Breast epithelium (tissue), 4 donors: ENCODE measurements at regions not wholly inside any gene's neighbourhood (a gene's known extent, or its start where the extent isn't known, plus 50 kb on each side); places are given as distances from the start of the nearest gene placed in this dataset.

Source experiments
- DNase-seq, 2 donors: peaks; one replicate each; pipeline ENCODE4 v3.0.0-alpha.2; 2019; ENCODE audit warnings: low spot score in 2 of 2
- H3K27ac ChIP-seq, 2 donors: fragments of 200-600 bp; sonication (generic) in 1 of 2; one replicate each; pipeline ENCODE4 v1.5.1; 2016 to 2019; ENCODE audit warnings: mild to moderate bottlenecking in 1 of 2
- H3K27me3 ChIP-seq, 2 donors: fragments of 200-600 bp; sonication (generic) in 1 of 2; one replicate each; pipeline versions ENCODE4 v1.5.1 to v1.6.0; 2017 to 2019; ENCODE audit warnings: control low read depth in 1 of 2, mild to moderate bottlenecking in 1 of 2
- H3K36me3 ChIP-seq: fragments of 200-600 bp; one replicate; pipeline ENCODE4 v1.5.1; 2019
- H3K4me1 ChIP-seq, 2 donors: fragments of 200-600 bp; sonication (generic); one replicate each; pipeline ENCODE4 v1.5.1; 2016 to 2019; ENCODE audit warnings: control low read depth in 1 of 2
- H3K4me3 ChIP-seq, 3 donors: fragments of 200-600 bp; sonication (generic); 1 replicate in 2 of 3; 2 replicates in 1 of 3; pipeline ENCODE4 v1.5.1; 2016 to 2019; ENCODE audit warnings: mild to moderate bottlenecking in 3 of 3, moderate library complexity in 2 of 3
- H3K9me3 ChIP-seq, 2 donors: fragments of 200-600 bp; sonication (generic) in 1 of 2; one replicate each; pipeline ENCODE4 v1.5.1; 2016 to 2019; ENCODE audit warnings: control low read depth in 1 of 2
- POLR2A ChIP-seq: fragments of 450-650 bp; IDR thresholded peaks from one replicate; pipeline ENCODE4 v1.6.1; 2016; ENCODE audit warnings: antibody characterized with exemption, mild to moderate bottlenecking, moderate library complexity
- POLR2AphosphoS5 ChIP-seq, 3 donors: sonication (generic); formaldehyde crosslinking; IDR thresholded peaks; one replicate each; pipeline ENCODE4 v1.6.1; 2017; ENCODE audit warnings: antibody characterized with exemption in 3 of 3
- intact Hi-C: fragments of 100-400 bp; cut with DNase I; formaldehyde crosslinking; loops from one replicate; pipeline ENCODE4 v1.15.1; 2023; ENCODE audit warnings: low total_unique reads
- TF ChIP-seq, protein P1 (sequence below), 3 donors: fragments of 450-650 bp; IDR thresholded peaks; one replicate each; pipeline ENCODE4 v1.5.1; 2016 to 2017; ENCODE audit warnings: antibody characterized with exemption in 3 of 3, mild to moderate bottlenecking in 3 of 3, moderate library complexity in 3 of 3

DNA sequence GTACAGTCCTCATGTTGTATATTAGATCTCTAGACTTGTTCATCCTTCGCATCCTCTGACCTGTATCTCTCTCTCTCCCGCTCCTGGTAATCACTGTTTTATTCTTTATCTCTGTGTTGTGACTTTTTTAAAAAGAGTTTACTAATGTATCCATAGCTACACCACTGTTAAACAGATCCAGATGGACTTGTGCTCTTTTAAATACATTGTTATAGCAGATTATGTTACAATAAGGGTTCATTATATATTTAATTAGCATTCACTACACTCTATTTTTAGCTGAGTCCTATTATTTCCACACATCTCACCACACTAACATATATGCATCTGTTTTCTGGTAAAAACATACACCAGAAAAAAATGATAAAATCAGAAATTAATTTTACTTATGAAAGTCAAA lies 90.5 kb downstream of the RBM43 start:
- no peak for DNase-seq
- intact Hi-C loops = no loop called here
- no peaks in the 10 kb centered on the region for H3K9me3 ChIP-seq
- H3K4me1 ChIP-seq = no peaks in the 10 kb centered on the region
- H3K27ac ChIP-seq = no peak overlapping the region
- no peak overlapping the region for H3K4me3 ChIP-seq
- no peak for TF ChIP-seq POLR2A
- H3K27me3 ChIP-seq = no peaks in the 10 kb centered on the region
- H3K36me3 ChIP-seq = no peaks in the 10 kb centered on the region

DNA sequence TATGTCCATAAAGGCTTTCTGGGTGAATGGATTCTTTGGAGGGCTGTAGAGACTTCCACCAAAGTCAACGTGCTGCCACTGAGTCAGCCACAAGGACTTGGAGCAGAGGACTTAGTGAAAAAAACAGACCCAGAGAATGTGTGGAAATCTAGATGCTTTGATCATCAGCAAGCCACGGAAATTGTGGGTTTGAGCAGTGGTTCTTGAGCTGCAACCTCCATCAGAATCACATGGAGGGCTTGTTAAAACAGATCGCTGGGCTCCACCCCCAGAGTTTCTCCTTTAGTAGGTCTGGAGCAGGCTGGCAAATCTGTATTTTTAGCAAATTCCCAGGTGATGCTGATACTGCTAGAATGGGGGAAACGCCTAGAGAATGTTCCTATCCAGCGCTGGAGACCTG lies 95.3 kb downstream of the RBM43 start:
- no peak for DNase-seq
- TF ChIP-seq POLR2A = no peak
- TF ChIP-seq, protein P1, sequence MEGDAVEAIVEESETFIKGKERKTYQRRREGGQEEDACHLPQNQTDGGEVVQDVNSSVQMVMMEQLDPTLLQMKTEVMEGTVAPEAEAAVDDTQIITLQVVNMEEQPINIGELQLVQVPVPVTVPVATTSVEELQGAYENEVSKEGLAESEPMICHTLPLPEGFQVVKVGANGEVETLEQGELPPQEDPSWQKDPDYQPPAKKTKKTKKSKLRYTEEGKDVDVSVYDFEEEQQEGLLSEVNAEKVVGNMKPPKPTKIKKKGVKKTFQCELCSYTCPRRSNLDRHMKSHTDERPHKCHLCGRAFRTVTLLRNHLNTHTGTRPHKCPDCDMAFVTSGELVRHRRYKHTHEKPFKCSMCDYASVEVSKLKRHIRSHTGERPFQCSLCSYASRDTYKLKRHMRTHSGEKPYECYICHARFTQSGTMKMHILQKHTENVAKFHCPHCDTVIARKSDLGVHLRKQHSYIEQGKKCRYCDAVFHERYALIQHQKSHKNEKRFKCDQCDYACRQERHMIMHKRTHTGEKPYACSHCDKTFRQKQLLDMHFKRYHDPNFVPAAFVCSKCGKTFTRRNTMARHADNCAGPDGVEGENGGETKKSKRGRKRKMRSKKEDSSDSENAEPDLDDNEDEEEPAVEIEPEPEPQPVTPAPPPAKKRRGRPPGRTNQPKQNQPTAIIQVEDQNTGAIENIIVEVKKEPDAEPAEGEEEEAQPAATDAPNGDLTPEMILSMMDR (IDR thresholded peaks at IDR 0.05) = no peak
- TF ChIP-seq POLR2AphosphoS5 (IDR thresholded peaks at IDR 0.05) = no peak
- Histone ChIP-seq H3K27ac (no peak overlapping the region), H3K4me3 (no peak overlapping the region), H3K4me1 (no peaks in the 10 kb centered on the region), H3K9me3 (no peaks in the 10 kb centered on the region), H3K27me3 (no peaks in the 10 kb centered on the region), H3K36me3 (no peaks in the 10 kb centered on the region)
- intact Hi-C loops = no loop called here

DNA sequence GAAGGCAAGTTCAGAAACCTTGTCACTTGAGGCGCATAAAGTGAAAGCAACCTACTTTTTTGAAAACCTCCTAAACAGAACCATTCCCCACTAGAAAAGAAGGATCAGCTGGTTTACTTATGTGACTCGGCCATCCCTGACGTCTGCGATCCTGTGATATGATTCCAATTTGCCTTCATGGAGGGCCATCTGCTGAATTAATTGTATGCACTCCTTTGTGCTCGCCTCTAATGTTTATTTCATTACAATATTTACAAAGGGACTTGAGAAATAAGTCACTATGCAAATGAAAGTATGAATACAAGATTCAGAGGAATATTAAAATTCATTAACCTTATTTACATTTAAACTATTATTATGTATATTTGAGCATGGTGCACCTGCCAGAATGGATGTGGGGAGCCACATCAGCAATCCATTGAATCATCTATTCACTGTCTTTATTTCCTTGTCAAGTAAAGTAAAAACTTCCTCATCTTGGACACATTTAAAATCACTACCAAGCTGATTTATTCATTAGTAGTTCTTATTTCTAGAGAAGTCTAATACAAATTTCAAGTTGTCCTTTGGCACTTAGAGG lies 96.5 kb downstream of the RBM43 start:
- Histone ChIP-seq H3K27ac (no peak overlapping the region), H3K27me3 (no peaks in the 10 kb centered on the region), H3K4me3 (no peak overlapping the region), H3K36me3 (no peaks in the 10 kb centered on the region), H3K4me1 (no peaks in the 10 kb centered on the region), H3K9me3 (no peaks in the 10 kb centered on the region)
- DNase-seq = no peak
- intact Hi-C loops = no loop called here
- no peak for TF ChIP-seq POLR2AphosphoS5 (IDR thresholded peaks at IDR 0.05)
- TF ChIP-seq, protein P1 (IDR thresholded peaks at IDR 0.05) = no peak
- TF ChIP-seq POLR2A = no peak

DNA sequence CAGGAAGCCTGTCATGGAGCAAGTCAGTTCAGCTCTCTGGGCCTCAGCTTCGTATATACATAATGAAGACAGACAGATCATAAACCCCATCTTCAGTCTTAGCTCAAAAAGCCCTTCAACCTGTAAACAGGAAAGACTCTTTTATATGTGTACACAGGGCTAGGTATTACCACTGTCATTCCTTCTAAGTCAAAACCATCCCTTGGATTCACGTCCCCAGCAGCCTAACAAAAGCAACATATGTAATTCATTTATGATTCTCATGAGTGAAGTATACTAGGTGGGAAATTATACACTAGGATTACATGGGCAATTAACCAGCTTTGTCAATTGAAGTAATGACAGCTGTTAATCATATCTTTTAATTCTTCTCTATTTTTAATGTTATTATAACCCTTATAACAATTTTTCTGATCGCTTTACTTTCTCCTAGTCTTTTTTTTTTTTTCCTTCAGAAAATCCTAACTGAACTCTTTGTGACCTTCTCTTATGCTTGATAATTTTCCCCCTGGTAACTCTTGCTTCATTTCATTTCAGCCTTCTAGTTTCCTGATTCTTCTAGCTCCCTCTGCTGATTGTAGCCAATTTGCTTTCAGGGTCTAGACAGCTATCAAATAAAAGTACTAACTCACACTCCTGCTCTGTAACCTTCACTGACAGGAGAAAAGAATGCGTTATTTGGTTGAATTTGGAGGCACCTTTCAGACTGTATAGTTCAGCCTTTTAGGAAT lies 99.7 kb downstream of the RBM43 start:
- no peak for DNase-seq
- no peaks in the 10 kb centered on the region for H3K27me3 ChIP-seq
- no peak overlapping the region for H3K4me3 ChIP-seq
- no peaks in the 10 kb centered on the region for H3K4me1 ChIP-seq
- H3K9me3 ChIP-seq = no peaks in the 10 kb centered on the region
- H3K36me3 ChIP-seq = no peaks in the 10 kb centered on the region
- TF ChIP-seq, protein P1 (IDR thresholded peaks at IDR 0.05) = no peak
- no peak overlapping the region for H3K27ac ChIP-seq
- intact Hi-C loops = no loop called here

DNA sequence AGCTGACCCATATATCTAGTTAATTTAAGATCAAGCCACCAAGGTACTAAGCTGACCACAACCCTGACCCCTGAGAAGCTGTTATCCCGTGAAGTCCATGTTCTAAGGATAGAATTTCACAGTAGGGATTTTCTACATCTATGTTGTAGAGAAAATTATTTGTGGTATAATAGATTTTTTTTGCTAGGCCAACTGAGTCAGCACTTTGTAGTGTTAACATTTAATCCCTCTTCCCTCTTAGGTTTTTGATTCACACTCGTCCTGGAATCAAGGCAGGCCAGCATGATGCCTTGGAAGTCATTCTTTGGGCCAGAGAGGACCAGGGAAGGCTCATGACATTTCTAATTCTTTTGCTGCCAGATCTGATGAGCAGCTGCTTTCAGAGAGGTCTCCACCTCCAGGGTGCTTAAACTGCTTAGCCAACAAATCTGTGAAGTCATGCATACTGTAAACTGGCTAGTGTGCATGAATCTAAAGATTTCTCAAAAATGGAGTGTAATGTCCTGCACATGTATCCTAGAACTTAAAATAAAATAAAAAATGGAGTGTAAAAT lies 102.5 kb downstream of the RBM43 start:
- Histone ChIP-seq H3K4me1 (no peaks in the 10 kb centered on the region), H3K9me3 (no peaks in the 10 kb centered on the region), H3K36me3 (no peaks in the 10 kb centered on the region), H3K27ac (no peak overlapping the region), H3K4me3 (no peak overlapping the region), H3K27me3 (no peaks in the 10 kb centered on the region)
- TF ChIP-seq POLR2AphosphoS5 (IDR thresholded peaks at IDR 0.05) = no peak
- intact Hi-C loops = no loop called here
- no peak for DNase-seq

DNA sequence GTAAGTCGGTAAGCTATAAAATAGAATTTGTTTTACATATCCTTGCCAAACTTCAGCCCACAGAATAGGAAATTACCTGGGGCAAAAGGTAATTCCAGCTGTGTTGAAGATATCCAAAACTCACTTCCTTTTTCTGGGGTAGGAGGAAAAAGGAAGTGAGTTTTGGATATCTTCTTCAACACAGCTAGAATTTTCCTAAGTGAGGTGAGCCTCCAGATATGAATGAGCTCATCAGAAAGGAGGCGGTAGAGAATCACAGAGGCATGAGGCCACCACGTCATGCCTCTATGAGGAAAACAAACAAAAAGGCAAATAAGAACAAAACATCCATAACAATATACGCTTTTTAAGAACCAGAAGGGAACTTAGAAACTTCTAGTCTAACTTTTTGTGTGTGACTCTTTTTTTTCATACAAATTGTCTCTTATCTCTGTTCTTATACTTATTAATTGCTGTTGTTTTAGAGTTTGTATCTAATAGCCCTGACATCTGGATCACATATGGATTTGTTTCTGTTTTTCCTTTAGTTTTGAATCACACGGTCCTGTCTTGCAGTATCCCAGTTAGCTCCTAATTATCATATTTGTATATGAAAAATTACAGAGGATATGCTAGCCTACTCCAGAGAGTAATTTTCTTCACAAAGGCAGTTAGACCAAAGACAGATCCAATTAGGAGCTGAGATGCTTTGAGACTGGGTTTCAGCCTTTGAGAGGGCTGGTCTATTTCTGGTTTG lies 104.5 kb downstream of the RBM43 start:
- TF ChIP-seq POLR2AphosphoS5 (IDR thresholded peaks at IDR 0.05) (no peak), POLR2A (no peak)
- TF ChIP-seq, protein P1 (IDR thresholded peaks at IDR 0.05) = no peak
- no peaks in the 10 kb centered on the region for H3K4me1 ChIP-seq
- DNase-seq = no peak
- H3K9me3 ChIP-seq = no peaks in the 10 kb centered on the region
- intact Hi-C loops = no loop called here
- no peak overlapping the region for H3K4me3 ChIP-seq
- no peaks in the 10 kb centered on the region for H3K27me3 ChIP-seq
- no peaks in the 10 kb centered on the region for H3K36me3 ChIP-seq
- no peak overlapping the region for H3K27ac ChIP-seq
